Prostate gland (tissue), 2 donors: ENCODE measurements at regions not wholly inside any gene's neighbourhood (a gene's known extent, or its start where the extent isn't known, plus 50 kb on each side); places are given as distances from the start of the nearest gene placed in this dataset.

Experiments
- DNase-seq: peaks from one replicate; pipeline ENCODE4 v3.0.0-alpha.2; 2019; ENCODE audit warnings: low spot score
- H3K27ac ChIP-seq, 2 donors: fragments of 200-600 bp; sonication (generic); 2 replicates each; pipeline ENCODE4 v1.5.1; 2017 to 2019
- H3K27me3 ChIP-seq: fragments of 200-600 bp; sonication (generic); replicated peaks from 2 replicates; pipeline ENCODE4 v1.5.1; 2019; ENCODE audit not compliant: insufficient read depth
- H3K36me3 ChIP-seq, 2 donors: fragments of 200-600 bp; sonication (generic); 1 replicate in 1 of 2; 2 replicates in 1 of 2; pipeline versions ENCODE4 v1.5.1 to v1.8.1; 2017 to 2019
- H3K4me1 ChIP-seq: fragments of 200-600 bp; sonication (generic); replicated peaks from 2 replicates; pipeline ENCODE4 v1.5.1; 2019
- H3K4me3 ChIP-seq, 2 donors: fragments of 200-600 bp; sonication (generic); 2 replicates each; pipeline ENCODE4 v1.5.1; 2017 to 2019
- H3K9me3 ChIP-seq: fragments of 200-600 bp; sonication (generic); 2 replicates; pipeline ENCODE4 v1.5.1; 2017
- CTCF ChIP-seq, 4 experiments: fragments of 200-600 bp in 2 of 4; fragments of 450-650 bp in 2 of 4; sonication (generic) in 2 of 4; IDR thresholded peaks; 1 replicate in 3 of 4; 2 replicates in 1 of 4; pipeline ENCODE4 v1.5.1; 2016 to 2019; ENCODE audit warnings: antibody characterized with exemption in 4 of 4, mild to moderate bottlenecking in 2 of 4, moderate library complexity in 2 of 4
- POLR2A ChIP-seq: fragments of 450-650 bp; IDR thresholded peaks from one replicate; pipeline ENCODE4 v1.6.1; 2016; ENCODE audit warnings: antibody characterized with exemption, mild to moderate bottlenecking
- POLR2AphosphoS5 ChIP-seq: sonication (generic); formaldehyde crosslinking; IDR thresholded peaks from one replicate; pipeline ENCODE4 v1.6.1; 2017; ENCODE audit warnings: antibody characterized with exemption
- WGBS: methylation state at CpG from one replicate; pipeline ENCODE4 v1.1.5; 2018; 5-methylcytosine and 5-hydroxymethylcytosine counted together
- intact Hi-C: fragments of 100-400 bp; cut with DNase I; formaldehyde crosslinking; loops from one replicate; pipeline ENCODE4 v1.14.2; 2022

- Histone ChIP-seq H3K36me3 (no peaks in the 10 kb centered on the region), H3K27me3 (no peaks in the 10 kb centered on the region), H3K4me1 (no peaks in the 10 kb centered on the region), H3K4me3 (no peak overlapping the region), H3K27ac (no peak overlapping the region), H3K9me3 (no peaks in the 10 kb centered on the region)
- TF ChIP-seq POLR2A, result no peak
- no peak for TF ChIP-seq POLR2AphosphoS5
- TF ChIP-seq CTCF (IDR thresholded peaks at IDR 0.05), result no peak
- no peak for DNase-seq
- WGBS, result 43% methylated on average over 7 of the region's 7 CpGs
- intact Hi-C loops, result no loop called here
Observed at GRCh38 chr11:133582750-133583149, 50.4 kb upstream of the OPCML start.

GRCh38 chr11:133582326-133582725, 50.0 kb upstream of the OPCML start:
- Histone ChIP-seq H3K4me1 (no peaks in the 10 kb centered on the region), H3K9me3 (no peaks in the 10 kb centered on the region), H3K27ac (no peak overlapping the region), H3K27me3 (no peaks in the 10 kb centered on the region), H3K36me3 (no peaks in the 10 kb centered on the region), H3K4me3 (no peak overlapping the region)
- intact Hi-C loops, result no loop called here
- 41% methylated on average over 1 of the region's 1 CpG for WGBS
- DNase-seq, result no peak
- no peak for TF ChIP-seq POLR2AphosphoS5
- no peak for TF ChIP-seq POLR2A
- TF ChIP-seq CTCF (IDR thresholded peaks at IDR 0.05), result no peak
